Transverse colon (tissue), 3 donors: ENCODE measurements at regions not wholly inside any gene's neighbourhood (a gene's known extent, or its start where the extent isn't known, plus 50 kb on each side); places are given as distances from the start of the nearest gene placed in this dataset.

Experiments
- EP300 ChIP-seq: sonication (generic); formaldehyde crosslinking; IDR thresholded peaks from one replicate; pipeline ENCODE4 v1.6.1; 2017; ENCODE audit warnings: antibody characterized with exemption, low read depth
- TF ChIP-seq, protein P1 (sequence below), 5 experiments: fragments of 200-600 bp in 3 of 5; fragments of 450-650 bp in 2 of 5; sonication (generic) in 3 of 5; IDR thresholded peaks; 1 replicate in 2 of 5; 2 replicates in 3 of 5; pipeline ENCODE4 v1.5.1; 2016 to 2017; ENCODE audit warnings: antibody characterized with exemption in 5 of 5, inconsistent platforms in 3 of 5, mild to moderate bottlenecking in 2 of 5, moderate library complexity in 1 of 5

- TF ChIP-seq EP300, result no peak
- TF ChIP-seq, protein P1, sequence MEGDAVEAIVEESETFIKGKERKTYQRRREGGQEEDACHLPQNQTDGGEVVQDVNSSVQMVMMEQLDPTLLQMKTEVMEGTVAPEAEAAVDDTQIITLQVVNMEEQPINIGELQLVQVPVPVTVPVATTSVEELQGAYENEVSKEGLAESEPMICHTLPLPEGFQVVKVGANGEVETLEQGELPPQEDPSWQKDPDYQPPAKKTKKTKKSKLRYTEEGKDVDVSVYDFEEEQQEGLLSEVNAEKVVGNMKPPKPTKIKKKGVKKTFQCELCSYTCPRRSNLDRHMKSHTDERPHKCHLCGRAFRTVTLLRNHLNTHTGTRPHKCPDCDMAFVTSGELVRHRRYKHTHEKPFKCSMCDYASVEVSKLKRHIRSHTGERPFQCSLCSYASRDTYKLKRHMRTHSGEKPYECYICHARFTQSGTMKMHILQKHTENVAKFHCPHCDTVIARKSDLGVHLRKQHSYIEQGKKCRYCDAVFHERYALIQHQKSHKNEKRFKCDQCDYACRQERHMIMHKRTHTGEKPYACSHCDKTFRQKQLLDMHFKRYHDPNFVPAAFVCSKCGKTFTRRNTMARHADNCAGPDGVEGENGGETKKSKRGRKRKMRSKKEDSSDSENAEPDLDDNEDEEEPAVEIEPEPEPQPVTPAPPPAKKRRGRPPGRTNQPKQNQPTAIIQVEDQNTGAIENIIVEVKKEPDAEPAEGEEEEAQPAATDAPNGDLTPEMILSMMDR (IDR thresholded peaks at IDR 0.05), result no peak
These were observed 254.0 kb upstream of the GAS1 start for GRCh38 chr9:87201351-87201751.
